ENCODE measurements at regions not wholly inside any gene's neighbourhood (a gene's known extent, or its start where the extent isn't known, plus 50 kb on each side); places are given as distances from the start of the nearest gene placed in this dataset.

DNA sequence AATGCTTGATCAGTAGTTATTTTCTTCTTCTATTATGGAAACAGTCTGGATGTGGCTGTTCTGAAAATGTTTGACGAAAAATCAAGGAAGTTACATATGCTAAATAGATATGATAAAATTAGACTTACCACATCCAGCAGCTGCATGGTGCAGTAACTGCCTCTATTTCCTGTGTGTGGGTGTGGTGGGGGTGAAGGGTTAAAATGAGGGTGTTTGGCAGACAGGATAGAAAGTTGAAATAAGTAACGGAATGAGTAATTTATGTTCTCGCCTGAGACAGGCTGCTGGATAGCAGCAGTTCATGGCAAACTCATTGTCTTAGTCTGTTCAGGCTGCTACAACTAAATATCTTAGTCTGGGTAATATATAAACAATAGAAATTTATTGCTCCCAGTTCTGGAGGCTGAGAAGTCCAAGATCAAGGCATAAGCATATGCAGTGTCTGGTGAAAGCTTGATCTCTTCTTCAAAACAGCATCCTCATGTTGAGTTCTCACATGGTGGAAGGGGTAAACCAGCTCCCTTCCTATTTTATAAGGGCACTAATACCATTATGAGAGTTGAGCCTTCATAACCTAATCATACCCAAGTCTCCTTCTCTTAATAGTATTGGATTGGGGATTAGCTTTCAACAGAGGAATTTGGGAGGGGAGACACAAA lies 1248.9 kb downstream of the SLITRK5 start:
- no peak overlapping the region for H3K4me3 ChIP-seq (ENCODE audit: low read depth, low read length)
- DNase-seq (ENCODE audit: low read depth) = no peak
- no peak for TF ChIP-seq CTCF (conservative IDR thresholded peaks at IDR 0.05; ENCODE audit: low read depth, low read length)

DNA sequence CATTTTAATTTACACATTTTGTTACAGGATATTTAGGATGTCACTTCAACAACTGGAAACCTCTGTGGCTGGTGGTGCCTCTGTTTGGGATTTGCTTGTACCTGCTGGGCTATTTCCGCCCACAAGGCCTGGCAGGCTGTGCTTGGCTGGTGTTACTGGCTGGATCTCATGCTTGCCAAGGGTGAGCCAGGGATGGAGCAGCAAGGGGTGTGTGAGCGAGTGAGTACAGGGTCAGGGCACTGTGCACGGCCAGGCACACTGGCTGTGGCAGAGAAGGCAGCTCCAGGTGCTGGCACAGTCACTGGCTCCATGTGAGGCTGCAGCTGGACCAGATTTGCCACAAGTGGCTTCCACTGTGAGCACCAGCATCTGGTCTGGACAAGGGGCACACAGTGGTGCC lies 1254.8 kb downstream of the SLITRK5 start:
- no peak for TF ChIP-seq CTCF (conservative IDR thresholded peaks at IDR 0.05; ENCODE audit: low read depth, low read length)
- no peak overlapping the region for H3K4me3 ChIP-seq (ENCODE audit: low read depth, low read length)
- DNase-seq (ENCODE audit: low read depth) = no peak

DNA sequence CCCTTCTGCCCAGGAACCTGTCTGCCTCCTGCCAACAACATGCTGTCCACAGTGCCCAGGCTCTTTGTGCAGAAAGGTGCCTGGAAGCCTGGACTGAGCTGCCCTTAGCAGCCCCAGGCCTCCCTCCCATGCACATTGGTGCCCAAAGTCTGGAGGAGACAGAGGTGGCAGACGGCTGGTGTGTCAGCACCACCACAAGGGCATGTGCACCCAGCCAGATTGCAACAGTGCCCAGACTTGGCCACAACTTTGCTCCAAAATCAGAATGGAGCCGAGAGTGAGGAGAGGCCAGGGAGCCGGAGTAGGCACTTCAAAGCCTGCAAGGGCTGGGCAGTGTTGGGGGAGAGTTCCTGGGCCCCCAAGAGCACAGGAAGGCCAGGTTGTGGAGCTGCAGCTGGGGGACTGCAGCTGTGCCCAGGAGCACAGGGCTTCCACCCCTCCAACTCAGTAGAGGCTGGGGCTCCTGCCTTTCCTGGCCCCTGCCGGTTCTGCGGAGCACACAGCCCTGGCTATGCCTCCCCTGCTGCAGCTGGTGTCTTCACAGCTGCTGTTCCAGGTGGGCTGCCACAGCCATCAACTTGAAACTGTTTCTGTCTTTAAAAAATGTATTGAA lies 1255.8 kb downstream of the SLITRK5 start:
- TF ChIP-seq CTCF (conservative IDR thresholded peaks at IDR 0.05; ENCODE audit: low read depth, low read length) = no peak
- H3K4me3 ChIP-seq (ENCODE audit: low read depth, low read length) = no peak overlapping the region
- no peak for DNase-seq (ENCODE audit: low read depth)

DNA sequence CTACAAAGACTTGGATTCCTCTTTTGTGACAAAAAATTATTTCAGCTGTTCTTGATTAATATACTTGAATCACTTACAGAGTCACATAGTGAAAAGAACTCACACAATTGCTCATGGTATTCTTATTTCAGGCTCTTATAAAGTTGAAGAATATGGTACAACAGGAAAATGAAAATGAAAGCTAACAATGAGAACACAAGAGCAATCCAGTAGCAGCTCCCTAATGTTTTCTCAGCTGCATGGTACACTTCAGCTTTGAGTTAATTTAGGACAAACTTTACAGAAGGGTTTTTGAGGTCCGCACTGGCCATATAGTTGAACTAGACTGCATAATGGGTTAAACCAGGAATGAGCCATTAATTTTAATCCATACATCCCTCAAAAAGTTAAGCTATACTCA lies 1261.8 kb downstream of the SLITRK5 start:
- no peak overlapping the region for H3K4me3 ChIP-seq (ENCODE audit: low read depth, low read length)
- no peak for TF ChIP-seq CTCF (conservative IDR thresholded peaks at IDR 0.05; ENCODE audit: low read depth, low read length)
- no peak for DNase-seq (ENCODE audit: low read depth)

- DNase-seq (ENCODE audit: low read depth) = no peak
- no peak for TF ChIP-seq CTCF (conservative IDR thresholded peaks at IDR 0.05; ENCODE audit: low read depth, low read length)
Measured at GRCh38 chr13:88937384-88937783, 1266.2 kb downstream of the SLITRK5 start.

GRCh38 chr13:88945793-88946192 lies 1274.6 kb downstream of the SLITRK5 start:
- H3K4me3 ChIP-seq (ENCODE audit: low read depth, low read length) = no peak overlapping the region
- TF ChIP-seq CTCF (conservative IDR thresholded peaks at IDR 0.05; ENCODE audit: low read depth, low read length) = no peak
- no peak for DNase-seq (ENCODE audit: low read depth)

More at GRCh38 chr13:88937384-88937783, 1266.2 kb downstream of the SLITRK5 start:
- no peak overlapping the region for H3K4me3 ChIP-seq (ENCODE audit: low read depth, low read length)

GRCh38 chr13:88948501-88948900 lies 1277.3 kb downstream of the SLITRK5 start:
- no peak for TF ChIP-seq CTCF (conservative IDR thresholded peaks at IDR 0.05; ENCODE audit: low read depth, low read length)
- H3K4me3 ChIP-seq (ENCODE audit: low read depth, low read length) = no peak overlapping the region
- no peak for DNase-seq (ENCODE audit: low read depth)

All from epithelial cell of proximal tubule (primary cell).